ENCODE measurements at regions not wholly inside any gene's neighbourhood (a gene's known extent, or its start where the extent isn't known, plus 50 kb on each side); places are given as distances from the start of the nearest gene placed in this dataset.

GRCh38 chr10:125457406-125457805, 225.6 kb downstream of the TEX36 start (continued):
- TF ChIP-seq NFYB (IDR thresholded peaks at IDR 0.05; ENCODE audit: insufficient read depth, low read depth, low read length) (no peak), ZZZ3 (IDR thresholded peaks at IDR 0.05; ENCODE audit: control insufficient read depth, insufficient read length, low read depth) (no peak), CHD4 (IDR thresholded peaks at IDR 0.05) (no peak)

GRCh38 chr10:125455855-125456254, 227.1 kb downstream of the TEX36 start:
- SMC1A ChIA-PET (ENCODE audit: uncharacterized antibody, unreplicated experiment): no interaction called here

More at GRCh38 chr10:125455855-125456254, 227.1 kb downstream of the TEX36 start:
- ChIA-PET RAD21 (ENCODE audit: unreplicated experiment) (no interaction called here), CTCF (no interaction called here), POLR2A (no interaction called here)
- no peak for TF ChIP-seq POU2F2 (IDR thresholded peaks at IDR 0.05; ENCODE audit: borderline replicate concordance, low read depth, low read length)
- no peak for TF ChIP-seq ZBTB33 (IDR thresholded peaks at IDR 0.05)
- no peak overlapping the region for H3K27ac ChIP-seq (ENCODE audit: control insufficient read depth, insufficient read depth)
- H3K36me3 ChIP-seq (ENCODE audit: control insufficient read depth in 2 of 2, insufficient read depth in 2 of 2, low read length in 1 of 2): no peaks in the 10 kb centered on the region
- DNase-seq (ENCODE audit: low read depth, low spot score) (no peak), FAIRE-seq (no peak), ATAC-seq (no peak)
- in situ Hi-C loops (cut with MboI): no loop called here
- H2AFZ ChIP-seq (ENCODE audit: control insufficient read depth, low read depth, low read length): no peak overlapping the region
- no peak overlapping the region for H3K4me2 ChIP-seq (ENCODE audit: control insufficient read depth, insufficient read depth)
- intact Hi-C loops (cut with micrococcal nuclease; ENCODE audit: unreplicated experiment): no loop called here
- 35% methylated on average over 3 of the region's 3 CpGs for WGBS (ENCODE audit: insufficient coverage, insufficient replicate concordance, low lambda C conversion rate, missing lambda C conversion rate)
- H3K27me3 ChIP-seq (replicated peaks in 1 of 2; ENCODE audit: control insufficient read depth in 2 of 2, insufficient read depth in 2 of 2, low read length in 1 of 2): no peaks in the 10 kb centered on the region; a peak in 1 of 4 replicates
- H3K9me3 ChIP-seq (replicated peaks; ENCODE audit: control insufficient read depth, insufficient read depth, low read length): no peaks in the 10 kb centered on the region; the same call in 2 of the 3 replicates
- no peak overlapping the region for H3K9ac ChIP-seq (ENCODE audit: control insufficient read depth, insufficient read depth, low read length)
- H3K4me1 ChIP-seq (ENCODE audit: control insufficient read depth, insufficient read depth, low read length): no peaks in the 10 kb centered on the region
- H3K79me2 ChIP-seq (ENCODE audit: control insufficient read depth, insufficient read depth, low read length): no peaks in the 10 kb centered on the region
- no TSS peak for BruUV-seq (replicated peaks)
- no peaks in the 10 kb centered on the region for H4K20me1 ChIP-seq (ENCODE audit: control insufficient read depth, insufficient read depth)
- H3K4me3 ChIP-seq: no peak overlapping the region
